ENCODE measurements at regions not wholly inside any gene's neighbourhood (a gene's known extent, or its start where the extent isn't known, plus 50 kb on each side); places are given as distances from the start of the nearest gene placed in this dataset.

DNA sequence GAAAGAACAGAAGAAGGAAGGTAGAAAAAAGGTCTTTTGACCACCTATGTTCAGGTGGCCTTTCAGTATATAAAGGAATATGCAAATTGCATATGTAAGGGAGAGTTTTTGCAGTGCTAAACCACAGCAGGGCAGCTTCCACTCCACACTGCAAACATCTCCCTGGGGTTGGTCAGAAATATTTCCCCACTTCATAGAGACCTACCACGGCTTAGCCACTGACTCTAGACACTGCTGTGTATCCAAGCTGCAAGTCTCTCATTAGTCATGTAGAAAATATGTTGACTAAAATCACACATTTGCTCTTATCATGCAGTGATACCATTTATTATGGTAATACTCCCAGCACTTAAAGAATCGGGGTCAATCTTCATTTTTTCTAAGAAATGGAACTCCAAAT, 214.9 kb upstream of the NR2F2 start:
- TF ChIP-seq, protein P1, sequence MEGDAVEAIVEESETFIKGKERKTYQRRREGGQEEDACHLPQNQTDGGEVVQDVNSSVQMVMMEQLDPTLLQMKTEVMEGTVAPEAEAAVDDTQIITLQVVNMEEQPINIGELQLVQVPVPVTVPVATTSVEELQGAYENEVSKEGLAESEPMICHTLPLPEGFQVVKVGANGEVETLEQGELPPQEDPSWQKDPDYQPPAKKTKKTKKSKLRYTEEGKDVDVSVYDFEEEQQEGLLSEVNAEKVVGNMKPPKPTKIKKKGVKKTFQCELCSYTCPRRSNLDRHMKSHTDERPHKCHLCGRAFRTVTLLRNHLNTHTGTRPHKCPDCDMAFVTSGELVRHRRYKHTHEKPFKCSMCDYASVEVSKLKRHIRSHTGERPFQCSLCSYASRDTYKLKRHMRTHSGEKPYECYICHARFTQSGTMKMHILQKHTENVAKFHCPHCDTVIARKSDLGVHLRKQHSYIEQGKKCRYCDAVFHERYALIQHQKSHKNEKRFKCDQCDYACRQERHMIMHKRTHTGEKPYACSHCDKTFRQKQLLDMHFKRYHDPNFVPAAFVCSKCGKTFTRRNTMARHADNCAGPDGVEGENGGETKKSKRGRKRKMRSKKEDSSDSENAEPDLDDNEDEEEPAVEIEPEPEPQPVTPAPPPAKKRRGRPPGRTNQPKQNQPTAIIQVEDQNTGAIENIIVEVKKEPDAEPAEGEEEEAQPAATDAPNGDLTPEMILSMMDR (IDR thresholded peaks at IDR 0.05; ENCODE audit: low read length) = no peak
- no peak for TF ChIP-seq EZH2 (optimal IDR thresholded peaks at IDR 0.05; ENCODE audit: low read depth, low read length)

Measured in MM.1S (cell line).